Gastrocnemius medialis (tissue), 4 donors: ENCODE measurements at regions not wholly inside any gene's neighbourhood (a gene's known extent, or its start where the extent isn't known, plus 50 kb on each side); places are given as distances from the start of the nearest gene placed in this dataset.

Source experiments
- CTCF ChIP-seq, 5 experiments: fragments of 450-650 bp in 3 of 5; fragments of 200-600 bp in 2 of 5; sonication (generic) in 2 of 5; IDR thresholded peaks in 4 of 5; conservative IDR thresholded peaks in 1 of 5; 1 replicate in 4 of 5; 2 replicates in 1 of 5; pipeline ENCODE4 v1.5.1; 2016 to 2019; ENCODE audit warnings: antibody characterized with exemption in 5 of 5, mild to moderate bottlenecking in 3 of 5, moderate library complexity in 3 of 5
- POLR2A ChIP-seq, 2 donors: fragments of 450-650 bp; IDR thresholded peaks; one replicate each; pipeline ENCODE4 v1.6.1; 2017; ENCODE audit warnings: antibody characterized with exemption in 2 of 2, mild to moderate bottlenecking in 2 of 2, moderate library complexity in 2 of 2

GRCh38 chr4:59598330-59598618, 1601.9 kb upstream of the ADGRL3 start:
- no peak for TF ChIP-seq CTCF (IDR thresholded peaks at IDR 0.05 in 4 of 5, conservative IDR thresholded peaks at IDR 0.05 in 1 of 5)
- TF ChIP-seq POLR2A (IDR thresholded peaks at IDR 0.05): no peak
